ENCODE measurements at regions not wholly inside any gene's neighbourhood (a gene's known extent, or its start where the extent isn't known, plus 50 kb on each side); places are given as distances from the start of the nearest gene placed in this dataset.

GRCh38 chr5:39662945-39663344, 238.2 kb upstream of the DAB2 start:
- TF ChIP-seq CTCF (IDR thresholded peaks at IDR 0.05), result no peak
- no peak for TF ChIP-seq POLR2A (IDR thresholded peaks at IDR 0.05)

Measured in uterus (tissue), 2 donors.